WTC11 (cell line): ENCODE measurements at regions not wholly inside any gene's neighbourhood (a gene's known extent, or its start where the extent isn't known, plus 50 kb on each side); places are given as distances from the start of the nearest gene placed in this dataset.

Experiments used
- CREB1 ChIP-seq: sonication (generic); formaldehyde crosslinking; IDR thresholded peaks from 2 replicates; pipeline ENCODE4 v1.8.0; 2023; ENCODE audit warnings: mild to moderate bottlenecking, missing genetic modification reagents
- JUN ChIP-seq: sonication (generic); formaldehyde crosslinking; IDR thresholded peaks from 2 replicates; pipeline ENCODE4 v1.8.0; 2023; ENCODE audit warnings: mild to moderate bottlenecking, missing genetic modification reagents
- KAT7 ChIP-seq: sonication (generic); formaldehyde crosslinking; IDR thresholded peaks from 2 replicates; pipeline ENCODE4 v1.8.1; 2023; ENCODE audit warnings: missing genetic modification reagents, mild to moderate bottlenecking, borderline replicate concordance
- SP1 ChIP-seq: sonication (generic); formaldehyde crosslinking; conservative IDR thresholded peaks from 2 replicates; pipeline ENCODE4 v1.8.1; 2022; ENCODE audit warnings: missing genetic modification reagents
- ZBTB21 ChIP-seq: sonication (generic); formaldehyde crosslinking; IDR thresholded peaks from 2 replicates; pipeline ENCODE4 v1.8.1; 2023; ENCODE audit warnings: mild to moderate bottlenecking, missing genetic modification reagents, borderline replicate concordance
- ZNF512 ChIP-seq: sonication (generic); formaldehyde crosslinking; IDR thresholded peaks from 2 replicates; pipeline ENCODE4 v1.8.1; 2022; ENCODE audit warnings: missing genetic modification reagents, borderline replicate concordance
- TF ChIP-seq, protein P1 (sequence below): fragments of 200-600 bp; IDR thresholded peaks from 2 replicates; pipeline ENCODE4 v1.8.0; 2022; ENCODE audit warnings: antibody characterized with exemption
- TF ChIP-seq, protein P2 (sequence below): sonication (generic); formaldehyde crosslinking; IDR thresholded peaks from 2 replicates; pipeline ENCODE4 v1.8.0; 2022; ENCODE audit warnings: mild to moderate bottlenecking, missing genetic modification reagents
- TF ChIP-seq, protein P3 (sequence below): sonication (generic); formaldehyde crosslinking; IDR thresholded peaks from 2 replicates; pipeline ENCODE4 v1.8.0; 2022; ENCODE audit warnings: mild to moderate bottlenecking, missing genetic modification reagents

- TF ChIP-seq, protein P1, sequence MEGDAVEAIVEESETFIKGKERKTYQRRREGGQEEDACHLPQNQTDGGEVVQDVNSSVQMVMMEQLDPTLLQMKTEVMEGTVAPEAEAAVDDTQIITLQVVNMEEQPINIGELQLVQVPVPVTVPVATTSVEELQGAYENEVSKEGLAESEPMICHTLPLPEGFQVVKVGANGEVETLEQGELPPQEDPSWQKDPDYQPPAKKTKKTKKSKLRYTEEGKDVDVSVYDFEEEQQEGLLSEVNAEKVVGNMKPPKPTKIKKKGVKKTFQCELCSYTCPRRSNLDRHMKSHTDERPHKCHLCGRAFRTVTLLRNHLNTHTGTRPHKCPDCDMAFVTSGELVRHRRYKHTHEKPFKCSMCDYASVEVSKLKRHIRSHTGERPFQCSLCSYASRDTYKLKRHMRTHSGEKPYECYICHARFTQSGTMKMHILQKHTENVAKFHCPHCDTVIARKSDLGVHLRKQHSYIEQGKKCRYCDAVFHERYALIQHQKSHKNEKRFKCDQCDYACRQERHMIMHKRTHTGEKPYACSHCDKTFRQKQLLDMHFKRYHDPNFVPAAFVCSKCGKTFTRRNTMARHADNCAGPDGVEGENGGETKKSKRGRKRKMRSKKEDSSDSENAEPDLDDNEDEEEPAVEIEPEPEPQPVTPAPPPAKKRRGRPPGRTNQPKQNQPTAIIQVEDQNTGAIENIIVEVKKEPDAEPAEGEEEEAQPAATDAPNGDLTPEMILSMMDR: no peak
- TF ChIP-seq, protein P2, sequence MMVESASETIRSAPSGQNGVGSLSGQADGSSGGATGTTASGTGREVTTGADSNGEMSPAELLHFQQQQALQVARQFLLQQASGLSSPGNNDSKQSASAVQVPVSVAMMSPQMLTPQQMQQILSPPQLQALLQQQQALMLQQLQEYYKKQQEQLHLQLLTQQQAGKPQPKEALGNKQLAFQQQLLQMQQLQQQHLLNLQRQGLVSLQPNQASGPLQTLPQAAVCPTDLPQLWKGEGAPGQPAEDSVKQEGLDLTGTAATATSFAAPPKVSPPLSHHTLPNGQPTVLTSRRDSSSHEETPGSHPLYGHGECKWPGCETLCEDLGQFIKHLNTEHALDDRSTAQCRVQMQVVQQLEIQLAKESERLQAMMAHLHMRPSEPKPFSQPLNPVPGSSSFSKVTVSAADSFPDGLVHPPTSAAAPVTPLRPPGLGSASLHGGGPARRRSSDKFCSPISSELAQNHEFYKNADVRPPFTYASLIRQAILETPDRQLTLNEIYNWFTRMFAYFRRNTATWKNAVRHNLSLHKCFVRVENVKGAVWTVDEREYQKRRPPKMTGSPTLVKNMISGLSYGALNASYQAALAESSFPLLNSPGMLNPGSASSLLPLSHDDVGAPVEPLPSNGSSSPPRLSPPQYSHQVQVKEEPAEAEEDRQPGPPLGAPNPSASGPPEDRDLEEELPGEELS (CRISPR knock-in tag): no peak
- TF ChIP-seq, protein P3, sequence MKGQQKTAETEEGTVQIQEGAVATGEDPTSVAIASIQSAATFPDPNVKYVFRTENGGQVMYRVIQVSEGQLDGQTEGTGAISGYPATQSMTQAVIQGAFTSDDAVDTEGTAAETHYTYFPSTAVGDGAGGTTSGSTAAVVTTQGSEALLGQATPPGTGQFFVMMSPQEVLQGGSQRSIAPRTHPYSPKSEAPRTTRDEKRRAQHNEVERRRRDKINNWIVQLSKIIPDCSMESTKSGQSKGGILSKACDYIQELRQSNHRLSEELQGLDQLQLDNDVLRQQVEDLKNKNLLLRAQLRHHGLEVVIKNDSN (CRISPR knock-in tag): no peak
- no peak for TF ChIP-seq SP1 (CRISPR knock-in tag)
- no peak for TF ChIP-seq KAT7
- TF ChIP-seq ZBTB21: no peak
- TF ChIP-seq JUN (CRISPR knock-in tag): no peak
- TF ChIP-seq ZNF512: no peak
- TF ChIP-seq CREB1 (CRISPR knock-in tag): no peak
Measured at GRCh38 chr3:147538034-147538433, 128.9 kb downstream of the ZIC1 start.
